ENCODE measurements at regions not wholly inside any gene's neighbourhood (a gene's known extent, or its start where the extent isn't known, plus 50 kb on each side); places are given as distances from the start of the nearest gene placed in this dataset.
"Not testable (repeated sequence)": the region's sequence is repeated elsewhere in the genome, so short reads cannot be mapped to it uniquely, and the experiment has no call there.

DNA sequence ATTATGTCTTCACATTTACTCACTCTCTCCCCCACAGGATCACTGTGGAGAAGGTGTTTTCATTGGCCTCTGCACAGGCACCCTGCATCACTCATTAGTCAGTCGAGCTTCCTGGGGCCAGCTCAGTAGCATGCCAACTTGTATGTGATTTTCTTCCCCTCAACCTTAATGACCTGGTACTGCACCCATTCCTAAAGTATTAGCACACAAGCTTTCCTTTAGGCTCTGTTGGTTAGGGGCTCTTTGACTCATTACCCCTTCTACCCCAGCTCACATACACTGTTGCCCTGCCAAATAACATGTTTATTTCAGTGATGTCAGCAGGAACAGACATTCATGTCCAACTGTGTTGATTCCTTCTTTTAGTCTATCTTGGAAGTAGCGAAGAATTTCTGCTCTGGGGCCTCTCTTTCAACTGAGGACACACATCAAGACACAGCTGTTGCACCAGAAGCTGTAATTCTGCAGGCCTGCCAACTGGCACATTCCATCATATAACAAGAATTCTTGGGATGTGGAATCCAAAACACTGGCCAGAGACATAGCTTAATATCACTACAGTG lies 603.5 kb upstream of the ADAMTS5 start:
- DNase-seq (ENCODE audit: low read depth): peak; percentile 93

DNA sequence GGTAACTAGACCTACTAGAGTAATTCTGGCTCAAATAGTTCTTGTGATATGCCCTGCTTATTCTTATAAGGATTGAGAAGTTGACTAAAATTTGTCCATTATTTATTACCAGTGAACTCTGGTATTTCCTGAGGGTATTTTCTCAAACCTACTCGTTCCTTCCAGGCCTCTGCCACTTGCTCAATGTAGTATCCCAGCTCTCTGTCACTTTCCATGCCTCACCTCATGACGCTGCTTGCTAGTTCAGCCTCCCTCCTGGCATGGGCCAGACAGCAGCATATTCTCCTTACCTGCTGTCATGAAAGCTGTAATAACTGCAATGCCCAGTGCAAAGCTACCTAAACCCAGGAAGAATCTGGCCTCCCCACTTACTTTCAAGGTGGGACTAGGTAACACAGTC lies 602.9 kb upstream of the ADAMTS5 start:
- peak; percentile 64 for DNase-seq (ENCODE audit: low read depth)

- DNase-seq (ENCODE audit: low read depth): no peak
These were observed 602.2 kb upstream of the ADAMTS5 start for GRCh38 chr21:27569091-27569490.

DNA sequence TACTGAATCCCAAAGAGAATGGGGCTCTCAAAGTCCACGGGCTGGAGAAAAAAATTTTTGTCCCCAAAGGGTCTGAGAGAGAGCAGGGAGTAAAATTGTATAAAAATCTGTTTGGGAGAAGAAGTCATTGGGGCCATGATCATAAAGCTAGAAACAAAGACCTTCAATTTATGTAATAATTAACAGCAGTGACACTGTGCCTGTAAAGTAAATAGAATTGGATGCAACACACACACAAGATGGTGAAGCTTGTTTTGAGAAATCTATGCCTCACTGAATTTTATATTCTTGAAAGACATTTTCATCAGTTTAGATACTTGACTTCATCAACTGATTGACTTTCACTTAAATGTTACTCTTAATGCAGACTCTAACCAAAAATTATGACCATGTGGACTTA lies 600.5 kb upstream of the ADAMTS5 start:
- no peak for DNase-seq (ENCODE audit: low read depth)

DNA sequence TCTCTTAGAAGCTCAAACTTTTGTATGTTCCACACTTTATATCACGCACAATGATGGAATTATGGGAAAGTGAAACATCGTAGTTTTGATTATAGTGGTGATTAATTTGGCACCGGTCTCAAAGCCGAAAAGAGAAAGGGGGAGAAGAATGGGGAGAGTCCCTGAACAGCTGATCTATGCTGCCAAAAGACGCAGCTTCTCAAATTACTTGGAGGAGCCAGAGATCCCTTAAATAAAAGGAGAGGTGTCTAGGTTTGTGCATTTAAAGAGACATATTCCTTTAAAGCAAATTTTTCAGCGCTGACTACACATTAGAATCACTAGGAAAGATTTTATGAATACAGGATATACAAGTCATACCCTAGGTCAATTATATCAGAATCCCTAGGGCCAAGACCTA lies 599.6 kb upstream of the ADAMTS5 start:
- DNase-seq (ENCODE audit: low read depth): no peak

DNA sequence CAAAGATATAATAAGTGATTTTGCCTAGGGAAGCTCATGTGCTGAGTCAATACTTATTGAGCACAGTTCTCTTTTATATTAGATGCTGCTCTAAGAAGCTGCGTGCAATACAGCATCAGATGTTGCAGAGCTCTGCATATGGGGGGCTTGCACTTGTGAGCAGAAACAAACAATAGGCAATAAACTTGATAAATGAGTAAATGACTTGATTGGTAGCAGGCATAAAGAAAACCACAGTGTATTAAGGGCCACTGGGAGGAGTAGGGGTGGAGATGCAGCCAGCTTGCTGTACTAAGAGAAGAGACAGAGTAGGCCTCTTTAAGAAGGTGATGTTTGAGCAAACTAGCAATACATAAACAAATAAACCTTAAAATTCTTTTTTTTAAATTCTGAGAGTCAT lies 598.5 kb upstream of the ADAMTS5 start:
- DNase-seq (ENCODE audit: low read depth): no peak

GRCh38 chr21:27564684-27565301 lies 597.9 kb upstream of the ADAMTS5 start:
- DNase-seq (ENCODE audit: low read depth): peak; percentile 64

DNA sequence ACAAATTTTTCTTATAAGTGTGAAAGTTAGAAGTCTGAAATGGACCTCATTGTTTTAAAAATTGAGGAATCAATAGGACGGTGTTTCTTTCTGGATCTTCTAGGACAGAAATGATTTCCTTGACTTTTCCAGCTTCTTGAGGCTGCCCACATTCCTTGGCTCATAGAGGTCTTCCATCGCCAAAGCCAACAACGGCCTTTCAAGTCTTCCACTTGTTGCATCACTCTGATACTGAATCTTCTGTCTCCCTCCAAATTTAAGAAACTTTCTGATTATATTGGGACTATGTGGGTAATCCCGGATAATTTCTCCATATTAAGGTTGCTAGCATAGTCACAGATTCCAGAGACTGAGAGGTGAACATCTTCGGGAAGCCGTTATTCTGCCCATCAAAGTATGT lies 595.4 kb upstream of the ADAMTS5 start:
- no peak for DNase-seq (ENCODE audit: low read depth)

- DNase-seq (ENCODE audit: low read depth): no peak
These were observed 594.2 kb upstream of the ADAMTS5 start for GRCh38 chr21:27561116-27561515.

GRCh38 chr21:27557356-27557755 lies 590.5 kb upstream of the ADAMTS5 start:
- DNase-seq (ENCODE audit: low read depth): no peak

- peak; percentile 21 for DNase-seq (ENCODE audit: low read depth)
These were observed 589.1 kb upstream of the ADAMTS5 start for GRCh38 chr21:27555996-27556395.

GRCh38 chr21:27550287-27550686 lies 583.4 kb upstream of the ADAMTS5 start:
- DNase-seq (ENCODE audit: low read depth): no peak

GRCh38 chr21:27548486-27548885 lies 581.6 kb upstream of the ADAMTS5 start:
- DNase-seq (ENCODE audit: low read depth): no peak

GRCh38 chr21:27545754-27546349 lies 579.0 kb upstream of the ADAMTS5 start:
- no peak for DNase-seq (ENCODE audit: low read depth)

DNA sequence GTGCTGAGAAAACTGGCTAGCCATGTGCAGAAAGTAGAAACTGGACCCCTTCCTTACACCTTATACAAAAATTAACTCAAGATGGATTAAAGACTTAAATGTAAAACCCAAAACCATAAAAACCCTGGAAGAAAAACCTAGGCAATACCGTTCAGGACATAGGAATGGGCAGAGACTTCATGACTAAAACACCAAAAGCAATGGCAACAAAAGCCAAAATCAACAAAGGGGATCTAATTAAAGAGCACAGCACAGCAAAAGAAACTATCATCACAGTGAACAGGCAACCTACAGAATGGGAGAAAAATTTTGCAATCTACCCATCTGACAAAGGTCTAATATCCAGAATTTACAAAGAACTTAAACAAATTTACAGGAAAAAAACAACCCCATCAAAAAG lies 575.2 kb upstream of the ADAMTS5 start:
- not testable (repeated sequence) for DNase-seq (ENCODE audit: low read depth)

DNA sequence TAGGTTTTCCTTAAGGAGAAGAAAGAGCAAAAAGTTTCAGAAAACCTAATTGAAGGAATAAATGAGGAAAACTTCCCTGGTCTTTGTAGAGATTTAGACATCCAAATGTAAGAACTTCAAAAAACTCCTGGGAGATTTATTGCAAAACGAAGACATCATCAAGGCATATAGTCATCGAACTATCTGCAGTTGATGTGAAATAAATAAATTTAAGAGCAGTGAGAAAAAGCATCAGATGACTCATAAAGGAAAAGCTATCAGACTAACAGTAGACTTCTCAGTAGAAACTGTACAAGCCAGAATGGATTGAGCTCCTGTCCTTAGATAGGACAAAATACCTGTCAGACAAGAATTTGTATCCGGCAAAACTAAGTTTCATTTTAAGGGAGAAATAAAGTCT lies 569.4 kb upstream of the ADAMTS5 start:
- peak; percentile 60 for DNase-seq (ENCODE audit: low read depth)

DNA sequence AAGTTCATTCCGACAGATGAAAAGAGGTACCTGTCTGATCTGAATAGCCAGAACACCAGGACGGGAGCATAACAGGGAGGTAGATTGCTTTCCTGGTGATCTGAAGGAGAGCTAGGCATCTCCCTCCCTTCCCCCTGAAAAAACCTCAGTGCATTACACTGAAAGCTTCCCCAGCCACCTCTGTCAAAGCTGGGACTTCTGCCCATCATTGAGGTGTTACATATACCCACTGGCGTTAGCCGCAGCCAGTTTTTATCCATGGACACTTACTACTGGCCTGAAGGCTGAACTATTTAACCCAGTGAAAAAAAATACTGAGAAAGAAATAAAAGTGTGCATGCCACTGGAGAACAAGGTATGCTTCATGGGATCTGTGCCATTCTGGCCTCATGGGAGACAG lies 568.3 kb upstream of the ADAMTS5 start:
- no peak for DNase-seq (ENCODE audit: low read depth)

GRCh38 chr21:27534206-27534605 lies 567.3 kb upstream of the ADAMTS5 start:
- no peak for DNase-seq (ENCODE audit: low read depth)

DNA sequence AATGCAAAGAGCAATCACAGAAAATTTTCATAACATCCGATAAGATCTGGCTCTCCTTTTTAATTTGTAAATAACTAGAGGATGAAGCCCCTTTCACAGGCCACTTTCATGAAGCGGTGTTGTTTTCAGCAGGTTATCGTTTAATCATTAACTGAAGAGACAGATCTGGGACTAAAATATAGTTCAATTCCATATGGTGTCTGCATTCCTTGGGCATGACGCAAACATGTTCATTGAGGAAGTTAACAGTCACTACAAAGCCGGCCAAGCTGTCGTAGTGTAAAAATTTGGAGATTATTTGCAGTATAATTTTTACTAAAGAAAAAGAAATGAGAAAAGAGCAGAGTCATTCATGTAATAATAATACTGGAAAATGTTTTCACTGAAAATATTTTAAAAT lies 565.2 kb upstream of the ADAMTS5 start:
- peak; percentile 79 for DNase-seq (ENCODE audit: low read depth)

- peak; percentile 30 for DNase-seq (ENCODE audit: low read depth)
These were observed 561.8 kb upstream of the ADAMTS5 start for GRCh38 chr21:27528697-27529096.

DNA sequence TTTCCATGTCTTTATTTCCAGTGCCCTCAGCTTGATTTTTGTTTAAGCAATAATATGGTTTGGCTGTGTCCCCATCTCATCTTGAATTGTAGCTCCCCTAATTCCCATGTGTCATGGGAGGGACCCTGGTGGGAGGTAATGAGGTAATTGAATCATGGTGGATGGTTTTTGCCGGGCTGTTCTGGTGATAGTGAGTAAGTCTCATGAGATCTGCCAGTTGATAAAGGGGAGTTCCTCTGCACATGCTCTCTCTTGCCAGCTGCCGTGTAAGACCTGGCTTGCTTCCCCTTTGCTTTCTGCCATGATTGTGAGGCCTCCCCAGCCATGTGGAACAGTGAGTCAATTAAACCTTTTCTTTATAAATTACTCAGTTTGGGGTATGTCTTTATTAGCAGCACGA lies 559.6 kb upstream of the ADAMTS5 start:
- no peak for DNase-seq (ENCODE audit: low read depth)

- no peak for DNase-seq (ENCODE audit: low read depth)
These were observed 558.9 kb upstream of the ADAMTS5 start for GRCh38 chr21:27525780-27526179.

GRCh38 chr21:27519361-27519760 lies 552.5 kb upstream of the ADAMTS5 start:
- peak; percentile 83 for DNase-seq (ENCODE audit: low read depth)

GRCh38 chr21:27517177-27517576 lies 550.3 kb upstream of the ADAMTS5 start:
- DNase-seq (ENCODE audit: low read depth): not testable (repeated sequence)
